NCI-H524 (cell line): ENCODE measurements at regions not wholly inside any gene's neighbourhood (a gene's known extent, or its start where the extent isn't known, plus 50 kb on each side); places are given as distances from the start of the nearest gene placed in this dataset.
"Not testable (repeated sequence)": the region's sequence is repeated elsewhere in the genome, so short reads cannot be mapped to it uniquely, and the experiment has no call there.

Experiments
- DNase-seq, 2 experiments: peaks; one replicate each; lab custom pipeline; 2025; lab: John Stamatoyannopoulos, UW

GRCh38 chr1:30569384-30569783 lies 154.0 kb downstream of the MATN1 start:
- DNase-seq, result no peak

- no peak for DNase-seq
Measured at GRCh38 chr1:30562559-30562958, 160.8 kb downstream of the MATN1 start.

GRCh38 chr1:30551603-30552002 lies 171.8 kb downstream of the MATN1 start:
- DNase-seq, result no peak

- DNase-seq, result no peak
Measured at GRCh38 chr1:30550365-30551220, 172.8 kb downstream of the MATN1 start.

- not testable (repeated sequence) for DNase-seq
Measured at GRCh38 chr1:30549872-30550271, 173.5 kb downstream of the MATN1 start.

- no peak for DNase-seq
Measured at GRCh38 chr1:30548294-30548693, 175.1 kb downstream of the MATN1 start.

GRCh38 chr1:30547326-30547725 lies 176.1 kb downstream of the MATN1 start:
- not testable (repeated sequence) for DNase-seq

- DNase-seq, result no peak
Measured at GRCh38 chr1:30545365-30545764, 178.0 kb downstream of the MATN1 start.

GRCh38 chr1:30541721-30542485 lies 181.5 kb downstream of the MATN1 start:
- DNase-seq, result no peak

GRCh38 chr1:30540611-30541192 lies 182.7 kb downstream of the MATN1 start:
- no peak for DNase-seq

GRCh38 chr1:30539884-30540283 lies 183.5 kb downstream of the MATN1 start:
- no peak for DNase-seq

- DNase-seq, result no peak
Measured at GRCh38 chr1:30538993-30539867, 184.2 kb downstream of the MATN1 start.

- no peak for DNase-seq
Measured at GRCh38 chr1:30538226-30538992, 185.0 kb downstream of the MATN1 start.

GRCh38 chr1:30537279-30537678 lies 186.1 kb downstream of the MATN1 start:
- DNase-seq, result no peak

GRCh38 chr1:30536530-30536929 lies 186.9 kb downstream of the MATN1 start:
- DNase-seq, result no peak

GRCh38 chr1:30535595-30536325 lies 187.6 kb downstream of the MATN1 start:
- DNase-seq, result no peak

GRCh38 chr1:30534551-30534940 lies 188.8 kb downstream of the MATN1 start:
- DNase-seq, result no peak

- no peak for DNase-seq
Measured at GRCh38 chr1:30533796-30534550, 189.4 kb downstream of the MATN1 start.

- DNase-seq, result no peak
Measured at GRCh38 chr1:30533141-30533540, 190.2 kb downstream of the MATN1 start.

- no peak for DNase-seq
Measured at GRCh38 chr1:30532621-30533020, 190.8 kb downstream of the MATN1 start.
